Esophagus muscularis mucosa (tissue), 4 donors: ENCODE measurements at regions not wholly inside any gene's neighbourhood (a gene's known extent, or its start where the extent isn't known, plus 50 kb on each side); places are given as distances from the start of the nearest gene placed in this dataset.

Experiments used
- DNase-seq: peaks from one replicate; pipeline ENCODE4 v3.0.0-alpha.2; 2017; ENCODE audit errors: extremely low spot score
- H3K27ac ChIP-seq, 4 donors: fragments of 200-600 bp; sonication (generic); replicated peaks in 1 of 4; 1 replicate in 3 of 4; 2 replicates in 1 of 4; pipeline ENCODE4 v1.5.1; 2016 to 2019; ENCODE audit warnings: mild to moderate bottlenecking in 1 of 4
- H3K27me3 ChIP-seq, 4 donors: fragments of 200-600 bp; sonication (generic); one replicate each; pipeline versions ENCODE4 v1.5.1 to v1.6.0; 2016 to 2019
- H3K36me3 ChIP-seq, 4 donors: fragments of 200-600 bp; sonication (generic); one replicate each; pipeline ENCODE4 v1.5.1; 2016 to 2019
- H3K4me1 ChIP-seq, 4 donors: fragments of 200-600 bp; sonication (generic); one replicate each; pipeline ENCODE4 v1.5.1; 2016 to 2019
- H3K4me3 ChIP-seq, 4 donors: fragments of 200-600 bp; sonication (generic); 1 replicate in 2 of 4; 2 replicates in 2 of 4; pipeline ENCODE4 v1.5.1; 2016 to 2019; ENCODE audit warnings: mild to moderate bottlenecking in 4 of 4, moderate library complexity in 1 of 4
- H3K9me3 ChIP-seq, 4 donors: fragments of 200-600 bp; sonication (generic); 1 replicate in 3 of 4; 2 replicates in 1 of 4; pipeline ENCODE4 v1.5.1; 2016 to 2019
- CTCF ChIP-seq, 3 experiments: fragments of 200-600 bp in 2 of 3; fragments of 450-650 bp in 1 of 3; sonication (generic) in 2 of 3; IDR thresholded peaks; one replicate each; pipeline ENCODE4 v1.5.1; 2017 to 2019; ENCODE audit warnings: antibody characterized with exemption in 3 of 3, mild to moderate bottlenecking in 2 of 3, moderate library complexity in 1 of 3
- EP300 ChIP-seq: sonication (generic); formaldehyde crosslinking; IDR thresholded peaks from one replicate; pipeline ENCODE4 v1.6.1; 2017; ENCODE audit warnings: antibody characterized with exemption
- POLR2A ChIP-seq: fragments of 450-650 bp; IDR thresholded peaks from one replicate; pipeline ENCODE4 v1.6.1; 2017; ENCODE audit warnings: antibody characterized with exemption, moderate library complexity, mild to moderate bottlenecking, low read depth
- POLR2AphosphoS5 ChIP-seq, 2 donors: sonication (generic); formaldehyde crosslinking; IDR thresholded peaks; one replicate each; pipeline ENCODE4 v1.6.1; 2017; ENCODE audit warnings: antibody characterized with exemption in 2 of 2
- WGBS: methylation state at CpG from one replicate; pipeline ENCODE4 v1.1.5; 2018; 5-methylcytosine and 5-hydroxymethylcytosine counted together
- intact Hi-C: fragments of 100-400 bp; cut with DNase I; formaldehyde crosslinking; loops from one replicate; pipeline ENCODE4 v1.15.1; 2023

GRCh38 chr3:81863756-81864155 lies 102.3 kb upstream of the GBE1 start:
- H3K27ac ChIP-seq = no peak overlapping the region
- no peaks in the 10 kb centered on the region for H3K36me3 ChIP-seq
- 54% methylated on average over 4 of the region's 4 CpGs for WGBS
- no peaks in the 10 kb centered on the region for H3K9me3 ChIP-seq
- intact Hi-C loops = no loop called here
- no peak for DNase-seq
- H3K4me3 ChIP-seq = no peak overlapping the region
- no peaks in the 10 kb centered on the region for H3K4me1 ChIP-seq
- TF ChIP-seq POLR2AphosphoS5 (IDR thresholded peaks at IDR 0.05) (no peak), POLR2A (no peak), EP300 (no peak), CTCF (IDR thresholded peaks at IDR 0.05) (no peak)
- no peaks in the 10 kb centered on the region for H3K27me3 ChIP-seq

DNA sequence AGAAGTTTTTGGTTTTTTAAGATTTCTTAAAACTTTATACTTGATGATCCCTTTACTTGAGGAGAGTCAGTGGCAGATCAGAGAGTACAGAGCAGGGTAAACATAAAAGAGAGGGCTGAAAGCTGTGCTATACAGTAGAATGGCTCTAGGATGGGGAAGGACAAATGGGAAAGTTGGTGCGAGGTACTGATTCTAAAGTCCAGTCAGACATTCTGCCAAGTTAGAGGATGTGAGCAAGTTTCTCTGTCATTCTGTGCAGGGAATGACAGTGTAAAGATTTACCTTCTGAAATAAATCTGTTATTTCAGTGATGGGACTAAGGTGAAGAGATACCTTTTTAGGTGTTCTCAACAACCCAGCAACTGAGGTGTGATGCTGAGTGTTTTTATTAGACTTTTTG lies 100.1 kb upstream of the GBE1 start:
- Histone ChIP-seq H3K27me3 (no peaks in the 10 kb centered on the region), H3K4me1 (no peaks in the 10 kb centered on the region), H3K4me3 (no peak overlapping the region), H3K27ac (no peak overlapping the region), H3K36me3 (no peaks in the 10 kb centered on the region), H3K9me3 (no peaks in the 10 kb centered on the region)
- TF ChIP-seq POLR2AphosphoS5 (IDR thresholded peaks at IDR 0.05) = no peak
- intact Hi-C loops = no loop called here
- 93% methylated on average over 1 of the region's 1 CpG for WGBS
- DNase-seq = no peak

DNA sequence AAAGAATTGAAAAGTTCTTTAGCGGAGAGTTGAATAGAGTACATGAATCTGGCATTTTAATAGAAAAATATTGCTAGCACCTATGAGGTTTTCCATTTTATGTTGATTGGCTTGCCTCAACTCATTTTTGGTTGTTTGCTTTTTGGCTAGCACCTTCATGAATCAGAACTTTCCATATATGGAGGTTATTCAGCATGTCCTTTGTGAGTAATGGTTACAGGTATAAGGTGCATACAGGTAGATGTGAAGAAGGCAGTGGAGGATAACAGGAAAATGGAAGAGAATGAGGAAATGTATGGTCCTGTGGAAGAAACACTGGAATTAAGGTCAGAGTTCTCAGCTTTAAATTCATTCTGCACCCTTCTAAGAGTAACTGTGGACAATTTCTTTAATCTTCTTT lies 98.1 kb upstream of the GBE1 start:
- Histone ChIP-seq H3K4me3 (no peak overlapping the region), H3K27ac (no peak overlapping the region), H3K9me3 (no peaks in the 10 kb centered on the region), H3K36me3 (no peaks in the 10 kb centered on the region), H3K27me3 (no peaks in the 10 kb centered on the region), H3K4me1 (no peaks in the 10 kb centered on the region)
- 83% methylated on average over 1 of the region's 1 CpG for WGBS
- no peak for DNase-seq
- TF ChIP-seq POLR2A (no peak), POLR2AphosphoS5 (IDR thresholded peaks at IDR 0.05) (no peak), CTCF (IDR thresholded peaks at IDR 0.05) (no peak), EP300 (no peak)
- intact Hi-C loops = no loop called here

- no peak for DNase-seq
- no peaks in the 10 kb centered on the region for H3K27me3 ChIP-seq
- no peak overlapping the region for H3K4me3 ChIP-seq
- TF ChIP-seq CTCF (IDR thresholded peaks at IDR 0.05) = no peak
- TF ChIP-seq POLR2A = no peak
- TF ChIP-seq POLR2AphosphoS5 (IDR thresholded peaks at IDR 0.05) = no peak
- TF ChIP-seq EP300 = no peak
- H3K36me3 ChIP-seq = no peaks in the 10 kb centered on the region
- intact Hi-C loops = no loop called here
- WGBS = 66% methylated on average over 3 of the region's 3 CpGs
- no peaks in the 10 kb centered on the region for H3K4me1 ChIP-seq
- no peak overlapping the region for H3K27ac ChIP-seq
- no peaks in the 10 kb centered on the region for H3K9me3 ChIP-seq
Observed at GRCh38 chr3:81853431-81853830, 92.0 kb upstream of the GBE1 start.

- intact Hi-C loops = no loop called here
- Histone ChIP-seq H3K27ac (no peak overlapping the region), H3K4me1 (no peaks in the 10 kb centered on the region), H3K27me3 (no peaks in the 10 kb centered on the region), H3K9me3 (no peaks in the 10 kb centered on the region), H3K4me3 (no peak overlapping the region), H3K36me3 (no peaks in the 10 kb centered on the region)
- DNase-seq = no peak
- TF ChIP-seq CTCF (IDR thresholded peaks at IDR 0.05) (no peak), EP300 (no peak), POLR2AphosphoS5 (IDR thresholded peaks at IDR 0.05) (no peak)
Observed at GRCh38 chr3:81851176-81851575, 89.7 kb upstream of the GBE1 start.
